ENCODE measurements at regions not wholly inside any gene's neighbourhood (a gene's known extent, or its start where the extent isn't known, plus 50 kb on each side); places are given as distances from the start of the nearest gene placed in this dataset.

GRCh38 chr4:33349376-33349775 is 2629.2 kb downstream of the PCDH7 start:
- H3K4me3 Mint-ChIP-seq (ENCODE audit: low read depth, unreplicated experiment): no peak overlapping the region

GRCh38 chr4:33357121-33357520 is 2637.0 kb downstream of the PCDH7 start:
- Mint-ChIP-seq H3K27ac (ENCODE audit: unreplicated experiment) (no peak overlapping the region), H3K36me3 (ENCODE audit: insufficient read depth, unreplicated experiment) (no peaks in the 10 kb centered on the region), H3K27me3 (ENCODE audit: unreplicated experiment) (no peaks in the 10 kb centered on the region), H3K4me3 (ENCODE audit: low read depth, unreplicated experiment) (no peak overlapping the region), H3K9me3 (ENCODE audit: low read depth, unreplicated experiment) (peaks cover 2% of the 10 kb centered on the region), H3K4me1 (ENCODE audit: low read depth, unreplicated experiment) (no peaks in the 10 kb centered on the region)
- TF ChIP-seq CTCF (IDR thresholded peaks at IDR 0.05; ENCODE audit: unreplicated experiment): no peak
- intact Hi-C loops (cut with micrococcal nuclease; ENCODE audit: unreplicated experiment): no loop called here
- CTCF ChIA-PET: no interaction called here
- BruUV-seq (replicated peaks): no TSS peak
- no peak for DNase-seq

More at GRCh38 chr4:33349376-33349775, 2629.2 kb downstream of the PCDH7 start:
- TF ChIP-seq CTCF (IDR thresholded peaks at IDR 0.05; ENCODE audit: unreplicated experiment): no peak
- H3K36me3 Mint-ChIP-seq (ENCODE audit: insufficient read depth, unreplicated experiment): no peaks in the 10 kb centered on the region
- intact Hi-C loops (cut with micrococcal nuclease; ENCODE audit: unreplicated experiment): no loop called here
- CTCF ChIA-PET: no interaction called here
- BruUV-seq (replicated peaks): no TSS peak
- peaks cover 3% of the 10 kb centered on the region for H3K9me3 Mint-ChIP-seq (ENCODE audit: low read depth, unreplicated experiment)
- H3K27ac Mint-ChIP-seq (ENCODE audit: unreplicated experiment): no peak overlapping the region
- no peak for DNase-seq
- no peaks in the 10 kb centered on the region for H3K4me1 Mint-ChIP-seq (ENCODE audit: low read depth, unreplicated experiment)
- H3K27me3 Mint-ChIP-seq (ENCODE audit: unreplicated experiment): no peaks in the 10 kb centered on the region

- TF ChIP-seq CTCF (IDR thresholded peaks at IDR 0.05; ENCODE audit: unreplicated experiment): no peak
- Mint-ChIP-seq H3K4me1 (ENCODE audit: low read depth, unreplicated experiment) (no peaks in the 10 kb centered on the region), H3K27ac (ENCODE audit: unreplicated experiment) (no peak overlapping the region), H3K36me3 (ENCODE audit: insufficient read depth, unreplicated experiment) (no peaks in the 10 kb centered on the region), H3K4me3 (ENCODE audit: low read depth, unreplicated experiment) (no peak overlapping the region), H3K27me3 (ENCODE audit: unreplicated experiment) (no peaks in the 10 kb centered on the region), H3K9me3 (ENCODE audit: low read depth, unreplicated experiment) (peaks cover 4% of the 10 kb centered on the region)
- CTCF ChIA-PET: no interaction called here
- DNase-seq: no peak
- intact Hi-C loops (cut with micrococcal nuclease; ENCODE audit: unreplicated experiment): no loop called here
- no TSS peak for BruUV-seq (replicated peaks)
Observed at GRCh38 chr4:33369446-33369845, 2649.3 kb downstream of the PCDH7 start.

GRCh38 chr4:33381816-33382215 is 2661.6 kb downstream of the PCDH7 start:
- no TSS peak for BruUV-seq (replicated peaks)
- DNase-seq: no peak

More at GRCh38 chr4:33381816-33382215, 2661.6 kb downstream of the PCDH7 start:
- TF ChIP-seq CTCF (IDR thresholded peaks at IDR 0.05; ENCODE audit: unreplicated experiment): no peak
- intact Hi-C loops (cut with micrococcal nuclease; ENCODE audit: unreplicated experiment): no loop called here
- Mint-ChIP-seq H3K36me3 (ENCODE audit: insufficient read depth, unreplicated experiment) (no peaks in the 10 kb centered on the region), H3K9me3 (ENCODE audit: low read depth, unreplicated experiment) (peaks cover 8% of the 10 kb centered on the region), H3K27ac (ENCODE audit: unreplicated experiment) (no peak overlapping the region), H3K4me1 (ENCODE audit: low read depth, unreplicated experiment) (no peaks in the 10 kb centered on the region), H3K4me3 (ENCODE audit: low read depth, unreplicated experiment) (no peak overlapping the region), H3K27me3 (ENCODE audit: unreplicated experiment) (no peaks in the 10 kb centered on the region)
- CTCF ChIA-PET: no interaction called here

Data from Calu3 (cell line).